ENCODE measurements at regions not wholly inside any gene's neighbourhood (a gene's known extent, or its start where the extent isn't known, plus 50 kb on each side); places are given as distances from the start of the nearest gene placed in this dataset.
"Not testable (repeated sequence)": the region's sequence is repeated elsewhere in the genome, so short reads cannot be mapped to it uniquely, and the experiment has no call there.

DNA sequence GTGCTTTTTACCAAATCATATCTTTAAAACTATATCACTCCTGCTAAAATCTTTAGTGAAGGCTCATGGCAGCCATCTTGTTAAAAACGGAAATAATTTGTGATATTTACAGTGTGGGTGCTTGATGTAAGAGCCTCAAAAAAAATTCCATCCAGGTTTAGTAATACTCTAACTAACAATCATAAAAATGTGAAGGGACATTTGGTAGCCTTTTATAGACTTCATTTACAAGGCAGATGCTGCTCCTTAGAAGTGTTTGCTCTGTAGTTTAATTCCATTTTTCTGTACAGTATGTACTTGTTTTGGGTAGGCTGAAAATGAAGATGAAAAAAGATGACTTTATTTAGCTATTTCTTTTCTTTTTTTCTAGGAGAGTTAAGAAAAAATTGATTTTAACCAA lies 525.0 kb downstream of the ZEB2 start:
- TF ChIP-seq, protein P1, sequence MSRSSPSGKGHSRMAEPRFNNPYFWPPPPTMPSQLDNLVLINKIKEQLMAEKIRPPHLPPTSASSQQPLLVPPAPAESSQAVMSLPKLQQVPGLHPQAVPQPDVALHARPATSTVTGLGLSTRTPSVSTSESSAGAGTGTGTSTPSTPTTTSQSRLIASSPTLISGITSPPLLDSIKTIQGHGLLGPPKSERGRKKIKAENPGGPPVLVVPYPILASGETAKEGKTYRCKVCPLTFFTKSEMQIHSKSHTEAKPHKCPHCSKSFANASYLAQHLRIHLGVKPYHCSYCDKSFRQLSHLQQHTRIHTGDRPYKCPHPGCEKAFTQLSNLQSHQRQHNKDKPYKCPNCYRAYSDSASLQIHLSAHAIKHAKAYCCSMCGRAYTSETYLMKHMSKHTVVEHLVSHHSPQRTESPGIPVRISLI (tag by site-specific recombination; IDR thresholded peaks at IDR 0.05) = no peak
- TF ChIP-seq ZNF747 (tag by site-specific recombination; IDR thresholded peaks at IDR 0.05) (no peak), ZBTB1 (tag by site-specific recombination; IDR thresholded peaks at IDR 0.05) (no peak), ZNF571 (tag by site-specific recombination; IDR thresholded peaks at IDR 0.05) (no peak), MYNN (tag by site-specific recombination; IDR thresholded peaks at IDR 0.05; ENCODE audit: borderline replicate concordance) (no peak), KLF7 (tag by site-specific recombination; IDR thresholded peaks at IDR 0.05; ENCODE audit: borderline replicate concordance) (no peak), ZSCAN30 (tag by site-specific recombination; IDR thresholded peaks at IDR 0.05) (no peak), GLIS2 (tag by site-specific recombination; IDR thresholded peaks at IDR 0.05) (no peak), ZNF701 (tag by site-specific recombination; IDR thresholded peaks at IDR 0.05) (no peak), ZNF768 (tag by site-specific recombination; IDR thresholded peaks at IDR 0.05) (no peak), ZNF660 (tag by site-specific recombination; IDR thresholded peaks at IDR 0.05) (no peak), SP2 (tag by site-specific recombination; IDR thresholded peaks at IDR 0.05) (no peak), ZNF596 (tag by site-specific recombination; IDR thresholded peaks at IDR 0.05) (no peak), ZBTB7A (tag by site-specific recombination; IDR thresholded peaks at IDR 0.05; ENCODE audit: low read depth) (no peak), ZNF654 (tag by site-specific recombination; IDR thresholded peaks at IDR 0.05; ENCODE audit: low read depth) (no peak), ZNF792 (tag by site-specific recombination; IDR thresholded peaks at IDR 0.05) (no peak), ZNF549 (tag by site-specific recombination; IDR thresholded peaks at IDR 0.05) (no peak), ZNF433 (tag by site-specific recombination; IDR thresholded peaks at IDR 0.05; ENCODE audit: low read depth) (no peak), ZSCAN23 (tag by site-specific recombination; IDR thresholded peaks at IDR 0.05) (no peak)
- TF ChIP-seq, protein P2, sequence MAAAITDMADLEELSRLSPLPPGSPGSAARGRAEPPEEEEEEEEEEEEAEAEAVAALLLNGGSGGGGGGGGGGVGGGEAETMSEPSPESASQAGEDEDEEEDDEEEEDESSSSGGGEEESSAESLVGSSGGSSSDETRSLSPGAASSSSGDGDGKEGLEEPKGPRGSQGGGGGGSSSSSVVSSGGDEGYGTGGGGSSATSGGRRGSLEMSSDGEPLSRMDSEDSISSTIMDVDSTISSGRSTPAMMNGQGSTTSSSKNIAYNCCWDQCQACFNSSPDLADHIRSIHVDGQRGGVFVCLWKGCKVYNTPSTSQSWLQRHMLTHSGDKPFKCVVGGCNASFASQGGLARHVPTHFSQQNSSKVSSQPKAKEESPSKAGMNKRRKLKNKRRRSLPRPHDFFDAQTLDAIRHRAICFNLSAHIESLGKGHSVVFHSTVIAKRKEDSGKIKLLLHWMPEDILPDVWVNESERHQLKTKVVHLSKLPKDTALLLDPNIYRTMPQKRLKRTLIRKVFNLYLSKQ (tag by site-specific recombination; IDR thresholded peaks at IDR 0.05; ENCODE audit: borderline replicate concordance) = no peak
- CTCF ChIA-PET = interaction anchor here (0.6 kb wide), 1 partner anchor 197 kb away, joined by 4 read pairs; no protein-coding TSS in a partner anchor
- POLR2A ChIA-PET = no interaction called here

DNA sequence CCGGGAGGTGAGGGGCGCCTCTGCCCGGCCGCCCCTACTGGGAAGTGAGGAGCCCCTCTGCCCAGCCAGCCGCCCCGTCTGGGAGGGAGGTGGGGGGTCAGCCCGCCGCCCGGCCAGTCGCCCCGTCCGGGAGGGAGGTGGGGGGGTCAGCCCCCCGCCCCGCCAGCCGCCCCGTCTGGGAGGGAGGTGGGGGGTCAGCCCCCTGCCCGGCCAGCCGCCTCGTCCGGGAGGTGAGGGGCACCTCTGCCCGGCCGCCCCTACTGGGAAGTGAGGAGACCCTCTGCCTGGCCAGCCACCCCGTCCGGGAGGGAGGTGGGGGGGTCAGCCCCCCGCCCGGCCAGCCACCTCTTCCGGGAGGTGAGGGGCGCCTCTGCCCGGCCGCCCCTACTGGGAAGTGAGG lies 528.3 kb downstream of the ZEB2 start:
- POLR2A ChIA-PET; H3K27ac ChIP-seq (ENCODE audit: extremely low read depth, low read depth, low read length); H3K4me1 ChIP-seq (ENCODE audit: control insufficient read depth, insufficient read depth, low read length); H3K4me3 ChIP-seq (ENCODE audit: low read depth, low read length); H3K9me3 ChIP-seq (ENCODE audit: control insufficient read depth, insufficient read depth, low read depth, low read length); CTCF ChIA-PET; H3K36me3 ChIP-seq (ENCODE audit: control insufficient read depth in 2 of 2, insufficient read depth in 1 of 2, low read length in 2 of 2): not testable (repeated sequence)

More for the DNA sequence above, 525.0 kb downstream of the ZEB2 start:
- Histone ChIP-seq H3K4me1 (ENCODE audit: control insufficient read depth, insufficient read depth, low read length) (peaks cover 2% of the 10 kb centered on the region; the same call in 1 of the 2 replicates), H3K9me3 (ENCODE audit: control insufficient read depth, insufficient read depth, low read depth, low read length) (no peaks in the 10 kb centered on the region), H3K36me3 (ENCODE audit: control insufficient read depth in 2 of 2, insufficient read depth in 1 of 2, low read length in 2 of 2) (no peaks in the 10 kb centered on the region), H3K4me3 (ENCODE audit: low read depth, low read length) (no peak overlapping the region), H3K27ac (ENCODE audit: extremely low read depth, low read depth, low read length) (no peak overlapping the region)

DNA sequence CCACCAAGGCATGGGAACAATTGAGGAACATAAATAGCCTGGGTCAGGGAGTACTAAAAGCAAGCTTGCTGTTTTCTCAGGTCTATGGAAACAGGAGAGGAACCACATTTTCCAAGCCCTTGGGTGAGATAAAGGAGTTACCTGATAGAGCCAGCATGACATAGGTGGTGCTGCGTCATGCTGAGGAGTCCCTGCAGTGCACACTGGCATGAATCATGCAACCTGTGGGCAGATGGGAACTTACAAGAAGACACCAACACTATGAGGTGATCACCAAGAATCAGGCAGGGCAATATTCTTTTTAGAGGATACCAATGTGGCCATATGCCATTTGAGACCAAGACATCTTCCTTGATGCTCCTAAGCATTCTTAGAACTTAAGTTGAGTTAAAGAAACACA lies 531.8 kb downstream of the ZEB2 start:
- no peak for TF ChIP-seq ZXDB (tag by site-specific recombination; IDR thresholded peaks at IDR 0.05)
- H3K36me3 ChIP-seq (ENCODE audit: control insufficient read depth in 2 of 2, insufficient read depth in 1 of 2, low read length in 2 of 2) = no peaks in the 10 kb centered on the region
- no peaks in the 10 kb centered on the region for H3K4me1 ChIP-seq (ENCODE audit: control insufficient read depth, insufficient read depth, low read length)
- CTCF ChIA-PET = no interaction called here
- H3K4me3 ChIP-seq (ENCODE audit: low read depth, low read length) = no peak overlapping the region
- no peaks in the 10 kb centered on the region for H3K9me3 ChIP-seq (ENCODE audit: control insufficient read depth, insufficient read depth, low read depth, low read length)
- no peak overlapping the region for H3K27ac ChIP-seq (ENCODE audit: extremely low read depth, low read depth, low read length)
- POLR2A ChIA-PET = no interaction called here
